Thyroid gland (tissue), 4 donors: ENCODE measurements at regions not wholly inside any gene's neighbourhood (a gene's known extent, or its start where the extent isn't known, plus 50 kb on each side); places are given as distances from the start of the nearest gene placed in this dataset.

Source experiments
- DNase-seq, 2 donors: peaks; one replicate each; pipeline ENCODE4 v3.0.0-alpha.2; 2019
- H3K27ac ChIP-seq, 3 donors: fragments of 200-600 bp; sonication (generic); 1 replicate in 2 of 3; 2 replicates in 1 of 3; pipeline ENCODE4 v1.5.1; 2016 to 2019; ENCODE audit warnings: mild to moderate bottlenecking in 1 of 3, moderate library complexity in 1 of 3
- H3K27me3 ChIP-seq: fragments of 200-600 bp; sonication (generic); one replicate; pipeline ENCODE4 v1.5.1; 2019
- H3K36me3 ChIP-seq, 2 donors: fragments of 200-600 bp; sonication (generic); one replicate each; pipeline ENCODE4 v1.5.1; 2016 to 2019
- H3K4me1 ChIP-seq, 2 donors: fragments of 200-600 bp; sonication (generic); one replicate each; pipeline ENCODE4 v1.5.1; 2017 to 2019
- H3K4me3 ChIP-seq, 3 donors: fragments of 200-600 bp; sonication (generic); replicated peaks in 1 of 3; 1 replicate in 2 of 3; 2 replicates in 1 of 3; pipeline ENCODE4 v1.5.1; 2016; ENCODE audit warnings: mild to moderate bottlenecking in 1 of 3
- H3K9me3 ChIP-seq: fragments of 200-600 bp; sonication (generic); one replicate; pipeline ENCODE4 v1.5.1; 2017
- POLR2A ChIP-seq, 2 donors: fragments of 450-650 bp; IDR thresholded peaks; one replicate each; pipeline ENCODE4 v1.6.1; 2017; ENCODE audit warnings: antibody characterized with exemption in 2 of 2, mild to moderate bottlenecking in 2 of 2, moderate library complexity in 1 of 2
- WGBS, 2 donors: methylation state at CpG; one replicate each; pipeline ENCODE4 v1.1.5; 2017; 5-methylcytosine and 5-hydroxymethylcytosine counted together
- intact Hi-C: fragments of 100-400 bp; cut with DNase I; formaldehyde crosslinking; loops from one replicate; pipeline ENCODE4 v1.15.1; 2023
- TF ChIP-seq, protein P1 (sequence below), 6 experiments: fragments of 200-600 bp in 3 of 6; fragments of 450-650 bp in 3 of 6; sonication (generic) in 3 of 6; IDR thresholded peaks; one replicate each; pipeline ENCODE4 v1.5.1; 2016 to 2019; ENCODE audit warnings: antibody characterized with exemption in 6 of 6, mild to moderate bottlenecking in 2 of 6, inconsistent platforms in 1 of 6, moderate library complexity in 1 of 6

DNA sequence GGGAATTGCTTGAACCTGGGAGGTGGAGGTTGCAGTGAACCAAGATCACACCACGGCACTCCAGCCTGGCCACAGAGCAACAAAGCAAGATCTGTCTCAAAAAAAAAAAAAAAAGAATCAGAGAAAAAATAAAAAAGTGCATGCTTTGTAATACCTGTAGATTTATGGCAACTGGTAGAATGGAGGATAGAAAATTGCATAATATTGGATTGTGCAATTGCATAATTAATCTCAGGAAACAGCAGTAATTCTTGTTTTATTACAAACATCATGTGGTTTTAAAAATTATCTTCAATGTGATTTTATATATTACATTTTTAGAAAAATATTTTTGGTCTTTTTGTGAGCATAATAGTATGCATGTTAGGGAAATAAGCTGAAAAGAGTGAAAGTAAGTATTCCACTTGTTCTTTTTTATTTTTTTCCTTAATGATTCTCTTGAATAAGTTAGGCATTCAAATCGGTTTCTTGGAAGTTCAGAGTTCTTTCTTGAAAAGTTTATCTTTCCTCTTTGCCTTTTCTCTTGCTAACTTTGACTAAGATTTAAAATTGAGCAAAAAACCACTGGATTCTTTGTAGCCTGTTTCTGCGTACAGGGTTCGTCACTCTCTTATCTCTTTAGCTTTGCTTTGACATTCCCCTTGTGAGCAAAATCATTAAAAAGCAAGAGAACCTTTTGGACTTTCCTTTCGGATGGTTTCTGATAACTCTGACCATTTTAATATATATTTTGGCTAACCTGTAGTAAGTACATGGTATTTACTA, 127.5 kb upstream of the ADAMTS5 start:
- Histone ChIP-seq H3K4me3 (no peak overlapping the region), H3K27ac (no peak overlapping the region), H3K4me1 (no peaks in the 10 kb centered on the region), H3K27me3 (no peaks in the 10 kb centered on the region), H3K36me3 (no peaks in the 10 kb centered on the region), H3K9me3 (no peaks in the 10 kb centered on the region)
- TF ChIP-seq, protein P1, sequence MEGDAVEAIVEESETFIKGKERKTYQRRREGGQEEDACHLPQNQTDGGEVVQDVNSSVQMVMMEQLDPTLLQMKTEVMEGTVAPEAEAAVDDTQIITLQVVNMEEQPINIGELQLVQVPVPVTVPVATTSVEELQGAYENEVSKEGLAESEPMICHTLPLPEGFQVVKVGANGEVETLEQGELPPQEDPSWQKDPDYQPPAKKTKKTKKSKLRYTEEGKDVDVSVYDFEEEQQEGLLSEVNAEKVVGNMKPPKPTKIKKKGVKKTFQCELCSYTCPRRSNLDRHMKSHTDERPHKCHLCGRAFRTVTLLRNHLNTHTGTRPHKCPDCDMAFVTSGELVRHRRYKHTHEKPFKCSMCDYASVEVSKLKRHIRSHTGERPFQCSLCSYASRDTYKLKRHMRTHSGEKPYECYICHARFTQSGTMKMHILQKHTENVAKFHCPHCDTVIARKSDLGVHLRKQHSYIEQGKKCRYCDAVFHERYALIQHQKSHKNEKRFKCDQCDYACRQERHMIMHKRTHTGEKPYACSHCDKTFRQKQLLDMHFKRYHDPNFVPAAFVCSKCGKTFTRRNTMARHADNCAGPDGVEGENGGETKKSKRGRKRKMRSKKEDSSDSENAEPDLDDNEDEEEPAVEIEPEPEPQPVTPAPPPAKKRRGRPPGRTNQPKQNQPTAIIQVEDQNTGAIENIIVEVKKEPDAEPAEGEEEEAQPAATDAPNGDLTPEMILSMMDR (IDR thresholded peaks at IDR 0.05) = no peak
- WGBS, 2 donors = 80 to 83% methylated on average over 5 of the region's 5 CpGs
- intact Hi-C loops = no loop called here
- DNase-seq = no peak

DNA sequence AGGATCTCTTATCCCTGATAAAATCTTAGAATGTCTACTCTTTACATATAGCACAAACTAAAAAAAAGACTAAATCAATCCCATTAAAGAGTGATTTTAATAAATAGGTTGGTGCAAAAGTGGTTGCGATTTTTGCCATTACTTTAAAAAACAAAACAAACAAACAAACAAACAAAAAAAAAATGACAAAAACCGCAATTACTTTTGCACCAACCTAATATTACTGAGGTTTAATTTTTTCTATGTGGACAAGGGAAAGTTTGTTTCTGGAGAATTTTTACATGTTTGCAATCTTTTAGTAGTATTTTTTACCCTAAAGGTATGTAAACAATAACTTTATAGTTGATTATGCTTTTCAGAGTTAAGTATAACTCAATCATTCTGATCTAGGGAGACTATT, 119.7 kb upstream of the ADAMTS5 start:
- intact Hi-C loops = no loop called here
- H3K27ac ChIP-seq = no peak overlapping the region
- no peaks in the 10 kb centered on the region for H3K27me3 ChIP-seq
- H3K9me3 ChIP-seq = no peaks in the 10 kb centered on the region
- 91 to 96% methylated on average over 2 of the region's 2 CpGs for WGBS, 2 donors
- H3K4me3 ChIP-seq = no peak overlapping the region
- DNase-seq = no peak
- H3K4me1 ChIP-seq = no peaks in the 10 kb centered on the region
- no peaks in the 10 kb centered on the region for H3K36me3 ChIP-seq
- TF ChIP-seq POLR2A (IDR thresholded peaks at IDR 0.05) = no peak
- TF ChIP-seq, protein P1 (IDR thresholded peaks at IDR 0.05) = no peak

DNA sequence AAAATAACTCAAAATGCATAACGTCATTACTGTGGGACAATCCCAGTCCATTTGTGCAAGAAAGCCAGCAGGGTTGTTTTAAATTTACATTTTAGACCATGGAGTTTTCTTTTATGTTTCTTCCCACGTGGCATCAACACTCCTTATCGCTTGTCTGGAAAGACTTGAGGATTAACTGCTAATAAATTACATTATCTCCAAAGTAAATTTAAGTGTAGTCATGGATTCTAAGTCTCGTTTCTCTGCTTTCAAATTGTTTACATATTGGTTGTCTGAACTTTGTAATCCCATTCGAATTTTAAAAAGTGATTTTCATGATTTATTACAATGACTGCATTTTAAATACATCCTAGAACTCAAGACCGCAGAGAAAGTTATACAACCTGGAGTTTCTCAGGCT, 119.3 kb upstream of the ADAMTS5 start:
- TF ChIP-seq, protein P1 (IDR thresholded peaks at IDR 0.05) = no peak
- no peak for TF ChIP-seq POLR2A (IDR thresholded peaks at IDR 0.05)
- 85 to 87% methylated on average over 6 of the region's 6 CpGs for WGBS, 2 donors
- Histone ChIP-seq H3K36me3 (no peaks in the 10 kb centered on the region), H3K27ac (no peak overlapping the region), H3K4me3 (no peak overlapping the region), H3K27me3 (no peaks in the 10 kb centered on the region), H3K9me3 (no peaks in the 10 kb centered on the region), H3K4me1 (no peaks in the 10 kb centered on the region)
- DNase-seq = no peak
- intact Hi-C loops = no loop called here

DNA sequence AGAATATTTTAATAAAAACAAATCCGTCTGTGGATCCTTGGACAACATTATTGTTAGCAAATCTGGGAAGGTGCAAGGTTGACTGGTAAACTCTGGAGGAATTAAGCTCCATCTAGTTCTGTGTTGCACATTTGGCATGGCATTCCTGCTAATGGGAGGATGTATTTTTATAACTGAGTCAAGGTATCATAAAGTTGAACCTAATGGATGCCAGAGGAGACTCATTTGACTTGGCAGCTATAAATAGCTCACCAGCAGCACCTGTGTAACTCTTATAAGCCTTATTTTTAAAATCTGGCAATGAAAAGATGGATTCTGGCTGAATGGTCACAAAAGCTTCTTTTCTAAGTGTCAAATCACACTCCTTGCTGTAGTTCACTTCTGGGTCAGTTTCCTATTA, 118.5 kb upstream of the ADAMTS5 start:
- Histone ChIP-seq H3K4me1 (no peaks in the 10 kb centered on the region), H3K36me3 (no peaks in the 10 kb centered on the region), H3K9me3 (no peaks in the 10 kb centered on the region), H3K27me3 (no peaks in the 10 kb centered on the region), H3K27ac (no peak overlapping the region), H3K4me3 (no peak overlapping the region)
- TF ChIP-seq, protein P1 (IDR thresholded peaks at IDR 0.05) = no peak
- TF ChIP-seq POLR2A (IDR thresholded peaks at IDR 0.05) = no peak
- 95 to 100% methylated on average over 1 of the region's 1 CpG for WGBS, 2 donors
- DNase-seq = no peak
- intact Hi-C loops = no loop called here

DNA sequence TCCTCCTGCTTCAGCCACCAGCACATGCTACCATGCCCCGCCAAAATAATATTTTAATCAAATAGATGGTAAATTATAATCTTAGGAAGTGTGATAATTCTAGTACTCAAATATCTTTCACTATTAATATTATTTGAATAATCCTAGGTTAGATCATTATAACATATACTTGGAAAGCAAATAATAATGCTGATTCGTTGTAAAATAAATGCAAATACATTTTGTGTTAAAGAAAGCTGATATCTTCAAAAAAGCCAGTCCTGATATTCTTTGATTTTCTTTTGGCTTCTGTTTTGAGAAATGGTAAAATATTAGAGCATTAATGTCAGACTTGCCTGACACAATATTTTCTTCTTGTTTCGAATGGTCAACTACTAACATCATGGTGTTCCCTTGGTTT, 116.3 kb upstream of the ADAMTS5 start:
- 94 to 95% methylated on average over 3 of the region's 3 CpGs for WGBS, 2 donors
- TF ChIP-seq, protein P1 (IDR thresholded peaks at IDR 0.05) = no peak
- no peak for TF ChIP-seq POLR2A (IDR thresholded peaks at IDR 0.05)
- Histone ChIP-seq H3K4me1 (no peaks in the 10 kb centered on the region), H3K27me3 (no peaks in the 10 kb centered on the region), H3K4me3 (no peak overlapping the region), H3K9me3 (no peaks in the 10 kb centered on the region), H3K36me3 (no peaks in the 10 kb centered on the region), H3K27ac (no peak overlapping the region)
- DNase-seq = no peak
- intact Hi-C loops = no loop called here
